ENCODE measurements at regions not wholly inside any gene's neighbourhood (a gene's known extent, or its start where the extent isn't known, plus 50 kb on each side); places are given as distances from the start of the nearest gene placed in this dataset.

DNA sequence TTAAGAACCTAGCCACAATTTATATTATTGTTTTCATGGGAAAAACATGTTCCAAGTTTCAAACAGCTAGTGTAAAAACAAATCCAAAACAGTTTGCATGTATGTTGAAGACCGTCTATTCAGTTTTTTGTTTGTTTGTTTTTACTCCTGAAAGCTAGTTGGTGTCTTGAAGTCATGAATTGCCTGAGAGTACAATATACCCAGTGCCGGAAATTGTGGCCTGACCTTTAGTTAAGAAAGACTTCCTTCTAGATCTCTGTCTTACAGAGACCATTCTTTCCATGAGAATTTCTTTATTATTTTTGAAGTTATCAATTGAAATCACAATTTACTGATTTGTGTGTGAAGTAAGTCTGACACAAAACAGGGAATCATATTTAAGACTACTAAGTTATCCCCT is 474.8 kb downstream of the KCNJ2 start:
- intact Hi-C loops (cut with DNase I), result loop anchor here in 1 of 4 donors (5.0 kb wide), 1 partner anchor 1898 kb away; no protein-coding TSS in a partner anchor
- Histone ChIP-seq H3K36me3 (no peaks in the 10 kb centered on the region), H3K9me3 (no peaks in the 10 kb centered on the region), H3K27me3 (no peaks in the 10 kb centered on the region), H3K4me1 (ENCODE audit: insufficient read depth) (no peaks in the 10 kb centered on the region), H3K4me3 (no peak overlapping the region), H3K27ac (no peak overlapping the region)
- 48 to 67% (median 65%) methylated on average over 2 of the region's 2 CpGs for WGBS, 3 donors
- no peak for DNase-seq
- TF ChIP-seq POLR2A (IDR thresholded peaks at IDR 0.05), result no peak
- TF ChIP-seq, protein P1, sequence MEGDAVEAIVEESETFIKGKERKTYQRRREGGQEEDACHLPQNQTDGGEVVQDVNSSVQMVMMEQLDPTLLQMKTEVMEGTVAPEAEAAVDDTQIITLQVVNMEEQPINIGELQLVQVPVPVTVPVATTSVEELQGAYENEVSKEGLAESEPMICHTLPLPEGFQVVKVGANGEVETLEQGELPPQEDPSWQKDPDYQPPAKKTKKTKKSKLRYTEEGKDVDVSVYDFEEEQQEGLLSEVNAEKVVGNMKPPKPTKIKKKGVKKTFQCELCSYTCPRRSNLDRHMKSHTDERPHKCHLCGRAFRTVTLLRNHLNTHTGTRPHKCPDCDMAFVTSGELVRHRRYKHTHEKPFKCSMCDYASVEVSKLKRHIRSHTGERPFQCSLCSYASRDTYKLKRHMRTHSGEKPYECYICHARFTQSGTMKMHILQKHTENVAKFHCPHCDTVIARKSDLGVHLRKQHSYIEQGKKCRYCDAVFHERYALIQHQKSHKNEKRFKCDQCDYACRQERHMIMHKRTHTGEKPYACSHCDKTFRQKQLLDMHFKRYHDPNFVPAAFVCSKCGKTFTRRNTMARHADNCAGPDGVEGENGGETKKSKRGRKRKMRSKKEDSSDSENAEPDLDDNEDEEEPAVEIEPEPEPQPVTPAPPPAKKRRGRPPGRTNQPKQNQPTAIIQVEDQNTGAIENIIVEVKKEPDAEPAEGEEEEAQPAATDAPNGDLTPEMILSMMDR (IDR thresholded peaks at IDR 0.05), result no peak
- no peak for TF ChIP-seq EP300 (IDR thresholded peaks at IDR 0.05)

- Histone ChIP-seq H3K36me3 (no peaks in the 10 kb centered on the region), H3K4me3 (no peak overlapping the region), H3K9me3 (no peaks in the 10 kb centered on the region), H3K27me3 (no peaks in the 10 kb centered on the region), H3K4me1 (ENCODE audit: insufficient read depth) (no peaks in the 10 kb centered on the region), H3K27ac (no peak overlapping the region)
- 90 to 93% (median 92%) methylated on average over 1 of the region's 1 CpG for WGBS, 3 donors
- DNase-seq, result no peak
- intact Hi-C loops (cut with DNase I), result no loop called here
- TF ChIP-seq POLR2A (IDR thresholded peaks at IDR 0.05), result no peak
- TF ChIP-seq, protein P1 (IDR thresholded peaks at IDR 0.05), result no peak
These were observed 477.3 kb downstream of the KCNJ2 start for GRCh38 chr17:70646673-70647072.

DNA sequence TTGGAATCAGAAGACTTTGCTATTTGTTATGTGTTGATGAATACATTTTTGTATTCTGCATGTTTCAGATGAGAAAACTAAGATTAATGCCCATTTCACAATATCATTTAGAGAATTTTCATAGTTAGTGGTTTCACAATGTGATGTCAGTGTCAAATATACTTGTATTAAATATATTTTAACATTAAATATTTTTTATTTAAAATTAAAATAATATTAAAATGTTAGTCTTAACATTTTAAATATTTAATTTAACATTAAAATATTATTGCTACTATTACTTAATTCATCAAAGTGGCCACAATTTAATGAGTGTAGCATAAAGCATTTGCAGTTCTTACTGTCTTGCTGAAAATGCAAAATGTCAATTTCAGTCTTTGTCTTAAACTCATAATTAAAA is 478.8 kb downstream of the KCNJ2 start:
- Histone ChIP-seq H3K4me1 (ENCODE audit: insufficient read depth) (no peaks in the 10 kb centered on the region), H3K4me3 (no peak overlapping the region), H3K27ac (no peak overlapping the region), H3K36me3 (no peaks in the 10 kb centered on the region), H3K27me3 (no peaks in the 10 kb centered on the region), H3K9me3 (no peaks in the 10 kb centered on the region)
- no peak for TF ChIP-seq POLR2A (IDR thresholded peaks at IDR 0.05)
- TF ChIP-seq, protein P1 (IDR thresholded peaks at IDR 0.05), result no peak
- TF ChIP-seq EP300 (IDR thresholded peaks at IDR 0.05), result no peak
- intact Hi-C loops (cut with DNase I), result no loop called here
- DNase-seq, result no peak

DNA sequence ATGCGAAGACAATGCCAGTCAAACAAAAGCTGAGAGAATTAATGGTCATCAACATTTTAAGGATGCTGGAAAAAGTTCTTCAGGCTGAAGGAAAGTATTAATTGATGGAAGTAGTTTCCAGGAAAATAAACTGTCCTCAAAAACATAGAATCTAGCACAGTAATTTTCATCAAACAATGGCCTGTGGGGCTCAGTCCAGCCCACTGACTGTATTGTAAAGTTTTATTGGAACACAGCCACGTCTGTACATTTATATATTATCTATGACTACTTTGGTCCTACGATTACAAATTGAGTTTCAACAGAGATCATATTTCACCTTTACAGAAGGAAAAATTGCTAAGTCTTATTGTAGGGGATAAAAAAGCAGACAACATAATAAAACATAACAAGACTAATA is 484.5 kb downstream of the KCNJ2 start:
- Histone ChIP-seq H3K4me3 (no peak overlapping the region), H3K27me3 (no peaks in the 10 kb centered on the region), H3K4me1 (ENCODE audit: insufficient read depth) (no peaks in the 10 kb centered on the region), H3K9me3 (no peaks in the 10 kb centered on the region), H3K27ac (no peak overlapping the region), H3K36me3 (no peaks in the 10 kb centered on the region)
- no peak for TF ChIP-seq EP300 (IDR thresholded peaks at IDR 0.05)
- TF ChIP-seq, protein P1 (IDR thresholded peaks at IDR 0.05), result no peak
- no peak for TF ChIP-seq POLR2A (IDR thresholded peaks at IDR 0.05)
- intact Hi-C loops (cut with DNase I), result no loop called here
- DNase-seq, result no peak
- 37 to 45% (median 44%) methylated on average over 3 of the region's 3 CpGs for WGBS, 3 donors

GRCh38 chr17:70654706-70655105 is 485.4 kb downstream of the KCNJ2 start:
- Histone ChIP-seq H3K4me3 (no peak overlapping the region), H3K27ac (no peak overlapping the region), H3K9me3 (no peaks in the 10 kb centered on the region), H3K4me1 (ENCODE audit: insufficient read depth) (no peaks in the 10 kb centered on the region), H3K27me3 (no peaks in the 10 kb centered on the region), H3K36me3 (no peaks in the 10 kb centered on the region)
- WGBS, 3 donors, result 30 to 36% (median 31%) methylated on average over 3 of the region's 3 CpGs
- TF ChIP-seq POLR2A (IDR thresholded peaks at IDR 0.05) (no peak), EP300 (IDR thresholded peaks at IDR 0.05) (no peak)
- TF ChIP-seq, protein P1 (IDR thresholded peaks at IDR 0.05), result no peak
- intact Hi-C loops (cut with DNase I), result no loop called here
- DNase-seq, result no peak

Measured in ovary (tissue), 7 donors.